Dedifferentiated amniotic fluid mesenchymal stem cell (primary cell): ENCODE measurements at regions not wholly inside any gene's neighbourhood (a gene's known extent, or its start where the extent isn't known, plus 50 kb on each side); places are given as distances from the start of the nearest gene placed in this dataset.

Experiments used
- DNase-seq: peaks from one replicate; pipeline ENCODE4 v3.0.0-alpha.2; 2016; ENCODE audit errors: extremely low spot score

DNA sequence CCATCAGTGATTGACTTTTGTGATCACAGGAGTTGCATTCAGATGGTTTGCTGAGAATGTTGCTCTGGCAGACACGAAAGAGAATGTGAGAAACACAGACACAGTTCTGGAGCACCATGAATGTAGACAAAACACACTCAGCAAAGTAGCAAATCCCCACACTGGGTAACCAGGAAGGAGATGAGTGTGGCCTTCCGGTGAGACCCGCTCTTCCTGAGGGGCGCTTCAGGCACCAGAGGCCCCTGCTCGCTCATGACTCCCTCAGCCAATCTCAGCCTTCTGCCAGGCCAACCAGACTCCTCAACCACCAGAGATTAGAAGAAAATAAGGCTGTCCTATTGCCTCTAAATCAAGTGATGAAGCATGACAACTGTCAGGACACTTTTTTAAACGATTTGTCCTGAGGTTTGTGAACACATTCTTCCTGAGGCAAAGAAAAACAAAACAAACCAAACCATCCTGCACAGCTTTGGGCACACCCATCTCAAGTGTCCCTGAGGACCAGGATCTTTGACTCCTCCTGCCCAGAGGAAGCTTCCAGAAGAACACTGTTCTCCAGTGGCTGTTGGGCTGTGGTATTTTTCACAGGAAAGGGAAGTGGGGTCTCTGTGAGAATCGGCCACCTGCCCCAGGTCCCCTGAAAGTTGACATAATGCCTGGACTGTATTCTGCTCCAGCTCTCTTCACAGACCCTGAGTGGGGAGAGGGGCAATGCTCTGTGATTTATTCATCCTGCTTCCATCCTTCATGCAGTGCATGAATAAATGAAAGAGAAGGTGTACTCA, 152.8 kb downstream of the BCL11A start:
- no peak for DNase-seq

DNA sequence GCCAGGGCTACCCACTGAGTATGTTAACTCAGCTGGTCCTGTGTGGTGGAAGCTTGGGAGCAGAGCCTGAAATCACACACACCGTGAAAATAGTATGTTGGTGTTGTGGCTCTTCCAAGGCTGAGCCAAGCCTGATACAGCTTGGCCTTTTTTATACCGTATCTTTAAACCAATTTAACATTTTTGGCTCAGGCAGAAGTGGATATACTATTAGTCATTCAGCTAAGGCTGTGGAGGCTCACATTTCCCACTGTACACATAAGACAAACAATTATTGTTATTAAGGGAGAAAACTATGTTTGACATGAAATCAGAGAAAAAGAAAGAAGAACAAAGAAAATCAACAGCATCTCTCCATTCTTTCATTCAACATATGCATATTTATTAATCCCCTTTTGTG, 159.0 kb downstream of the BCL11A start:
- DNase-seq: peak; percentile 59

DNA sequence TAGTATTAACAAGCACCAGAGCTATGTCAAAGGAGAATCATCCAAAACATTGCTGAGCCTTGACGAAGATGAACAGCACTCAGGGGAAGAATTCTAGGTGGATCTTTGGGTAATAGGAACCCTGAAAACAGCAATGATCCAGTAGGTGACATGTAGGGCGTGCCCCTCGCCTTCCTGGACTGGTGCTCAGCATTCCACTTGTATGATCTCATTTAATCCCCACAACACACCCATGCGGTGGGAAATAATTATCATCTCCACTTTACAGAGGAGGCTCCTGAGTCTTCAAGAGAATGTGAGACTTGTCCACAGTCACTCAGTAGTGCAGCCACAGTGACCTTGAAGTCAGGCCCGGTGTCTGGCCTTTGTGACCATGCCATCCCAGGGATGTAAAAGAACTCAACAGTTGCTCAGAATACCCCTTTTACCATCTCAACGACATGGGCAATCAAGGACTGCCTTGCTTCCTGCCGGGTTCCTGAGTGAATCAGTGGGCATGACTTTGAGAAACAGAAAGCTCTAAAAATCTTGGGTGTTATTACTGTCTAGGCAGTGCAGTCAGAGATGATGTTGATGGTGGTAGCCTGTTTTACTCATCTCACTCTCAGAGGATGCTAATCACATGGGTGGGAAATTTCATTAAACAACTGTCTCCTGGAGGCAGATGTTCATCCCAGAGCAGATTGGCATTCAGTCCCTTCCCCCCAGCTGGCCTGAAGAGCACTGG, 161.6 kb downstream of the BCL11A start:
- no peak for DNase-seq

GRCh38 chr2:60391230-60391629, 162.2 kb downstream of the BCL11A start:
- DNase-seq: no peak

DNA sequence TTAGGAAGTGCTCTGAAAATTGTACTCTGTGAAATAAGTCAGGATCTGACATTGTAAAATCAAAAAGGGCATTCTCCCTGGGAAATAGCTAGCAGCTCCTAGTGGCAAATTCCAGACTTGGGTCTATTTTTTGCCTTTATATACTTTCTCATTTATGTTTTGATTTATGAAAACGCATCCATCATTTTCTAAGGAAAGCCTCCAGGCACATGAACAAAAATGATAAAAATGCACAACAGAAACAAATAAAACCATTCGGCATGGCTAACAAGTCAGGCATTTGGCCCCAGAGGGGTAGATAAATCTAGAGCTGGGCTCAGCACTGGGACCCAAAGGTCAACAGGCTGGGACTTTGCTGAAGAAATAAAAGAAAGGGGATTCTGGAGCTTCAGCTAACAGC, 167.0 kb downstream of the BCL11A start:
- no peak for DNase-seq

DNA sequence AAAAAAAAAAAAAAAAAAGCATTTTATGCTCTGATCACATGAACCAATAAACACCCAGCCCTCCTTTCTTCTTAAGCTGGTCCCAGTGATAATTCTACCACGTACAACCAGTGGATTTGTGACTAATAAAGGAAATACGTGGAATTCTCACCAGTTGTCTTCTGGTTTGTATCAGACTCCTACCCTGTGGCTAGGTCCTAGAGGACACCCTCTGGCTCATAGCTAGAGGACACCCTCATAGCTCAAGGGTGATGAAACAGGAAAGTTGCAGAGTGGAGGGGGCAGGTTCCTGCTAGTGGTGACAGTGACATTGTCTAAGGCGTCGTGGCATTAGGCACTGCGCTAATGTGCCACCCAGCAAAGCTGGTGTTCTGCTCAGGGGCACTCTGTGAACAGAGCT, 167.8 kb downstream of the BCL11A start:
- no peak for DNase-seq

GRCh38 chr2:60383401-60384143, 169.9 kb downstream of the BCL11A start:
- no peak for DNase-seq

DNA sequence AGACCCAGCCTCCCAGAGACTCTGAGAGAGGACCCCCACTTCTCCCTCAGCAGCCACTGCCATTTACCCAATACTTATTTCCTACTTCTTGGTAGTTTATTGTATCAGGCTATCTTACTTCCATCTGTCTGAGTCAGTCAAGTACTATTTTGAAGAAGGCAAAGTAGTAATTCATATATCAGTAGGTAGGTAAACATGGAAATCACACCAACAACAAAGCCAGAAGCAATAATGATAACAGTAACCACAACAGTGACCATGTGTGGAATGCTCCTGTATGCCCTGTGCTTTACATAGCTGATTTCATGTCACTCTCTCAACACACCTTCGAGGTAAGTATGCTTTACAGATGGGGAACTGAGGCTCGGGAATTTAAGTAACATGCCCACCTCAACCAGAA, 173.0 kb downstream of the BCL11A start:
- no peak for DNase-seq

DNA sequence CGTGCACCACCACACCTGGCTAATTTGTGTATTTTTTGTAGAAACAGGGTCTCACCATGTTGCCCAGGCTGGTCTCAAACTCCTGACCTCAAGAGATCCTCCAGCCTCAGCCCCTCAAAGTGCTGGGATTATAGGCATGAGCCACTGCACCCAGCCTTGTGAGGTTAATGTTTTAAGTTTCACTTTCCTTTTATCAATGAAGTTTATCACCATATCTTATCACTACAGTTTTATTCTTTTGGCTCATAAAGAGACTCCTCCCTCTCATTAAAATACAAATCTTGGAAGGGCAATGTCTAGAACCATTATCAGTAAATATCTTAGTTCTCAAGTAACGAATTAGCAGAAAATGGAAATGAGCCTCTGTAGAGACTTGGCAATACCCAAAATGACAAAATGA, 173.8 kb downstream of the BCL11A start:
- no peak for DNase-seq

GRCh38 chr2:60379216-60379615, 174.2 kb downstream of the BCL11A start:
- no peak for DNase-seq

DNA sequence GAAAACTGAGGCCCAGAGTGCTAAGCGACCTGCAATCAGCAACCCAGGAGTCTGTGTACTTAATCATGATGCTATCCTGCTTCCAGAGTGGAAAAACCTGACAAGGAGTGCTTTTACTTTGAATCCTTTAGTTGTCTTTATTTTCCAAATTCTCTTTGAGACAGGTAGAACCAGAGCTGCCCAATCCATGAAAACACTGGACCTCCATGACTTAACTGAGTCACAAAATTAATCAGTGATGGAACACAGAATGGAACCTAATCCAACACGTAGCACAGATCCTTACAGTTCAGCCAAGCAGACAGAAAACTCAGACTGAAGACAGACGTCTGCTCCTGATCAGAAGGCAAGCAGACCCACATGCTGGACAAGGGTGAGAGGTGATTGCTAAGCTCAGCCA, 175.6 kb downstream of the BCL11A start:
- DNase-seq: no peak

DNA sequence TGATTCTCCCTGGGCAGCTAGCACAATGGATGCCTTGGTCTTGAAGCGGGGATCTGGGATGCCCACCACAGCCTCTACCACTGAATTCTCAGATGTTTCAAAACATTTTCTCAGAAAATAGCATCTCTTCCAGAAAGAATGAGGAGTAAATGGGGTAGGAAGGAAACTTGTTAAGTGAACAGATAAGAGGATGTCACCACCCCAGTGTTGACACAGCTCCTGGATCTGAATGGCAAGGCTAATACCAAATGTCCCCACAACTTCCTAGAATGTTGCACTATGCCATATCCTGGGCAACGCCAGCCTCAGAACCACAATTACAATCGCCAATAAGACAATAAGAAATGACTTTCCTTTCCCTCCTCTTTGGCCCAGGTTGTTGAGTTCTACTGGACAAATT, 177.2 kb downstream of the BCL11A start:
- no peak for DNase-seq

DNA sequence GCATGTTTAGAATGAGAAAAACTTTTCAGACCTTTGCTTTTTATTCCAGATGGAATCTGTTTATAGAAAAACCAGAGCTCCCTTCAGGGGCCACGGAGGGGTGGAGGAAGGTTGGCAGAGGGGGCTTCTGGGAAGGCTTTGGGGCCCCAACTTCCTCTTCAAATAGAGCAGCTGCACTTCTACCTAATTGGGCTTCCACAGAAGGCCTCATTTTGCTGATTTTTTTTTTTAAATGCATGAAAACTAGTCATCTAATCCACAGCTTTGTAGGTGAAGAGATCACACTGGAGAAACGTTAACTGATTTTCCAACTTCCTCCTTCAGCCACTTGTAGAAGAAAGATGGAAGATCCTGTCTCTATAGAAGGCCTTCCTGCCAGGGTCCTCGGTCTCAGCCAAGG, 181.8 kb downstream of the BCL11A start:
- no peak for DNase-seq

GRCh38 chr2:60371219-60371618, 182.2 kb downstream of the BCL11A start:
- DNase-seq: no peak

DNA sequence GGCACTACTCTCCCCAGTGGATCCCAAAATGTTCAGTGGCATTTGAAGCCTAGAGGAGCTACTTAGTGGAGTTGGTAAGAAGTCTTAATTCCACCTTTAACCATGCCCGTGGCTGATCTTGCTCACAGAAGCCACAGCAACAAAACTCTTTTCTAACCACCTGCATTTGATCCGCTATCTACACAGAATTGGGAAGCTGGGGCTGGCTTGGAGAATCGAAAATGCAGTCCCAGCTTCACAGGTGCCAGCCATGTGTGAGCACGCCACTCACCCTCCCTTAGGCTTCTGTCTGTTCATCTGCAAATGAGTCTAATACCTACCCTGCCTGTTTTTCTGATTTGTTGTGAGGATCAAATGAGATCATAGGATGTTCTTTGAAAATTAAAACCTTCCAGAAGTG, 182.6 kb downstream of the BCL11A start:
- DNase-seq: no peak

- no peak for DNase-seq
These were observed 185.0 kb downstream of the BCL11A start for GRCh38 chr2:60368456-60368855.

GRCh38 chr2:60366135-60366712, 187.2 kb downstream of the BCL11A start:
- DNase-seq: no peak

GRCh38 chr2:60365556-60365955, 187.9 kb downstream of the BCL11A start:
- no peak for DNase-seq

DNA sequence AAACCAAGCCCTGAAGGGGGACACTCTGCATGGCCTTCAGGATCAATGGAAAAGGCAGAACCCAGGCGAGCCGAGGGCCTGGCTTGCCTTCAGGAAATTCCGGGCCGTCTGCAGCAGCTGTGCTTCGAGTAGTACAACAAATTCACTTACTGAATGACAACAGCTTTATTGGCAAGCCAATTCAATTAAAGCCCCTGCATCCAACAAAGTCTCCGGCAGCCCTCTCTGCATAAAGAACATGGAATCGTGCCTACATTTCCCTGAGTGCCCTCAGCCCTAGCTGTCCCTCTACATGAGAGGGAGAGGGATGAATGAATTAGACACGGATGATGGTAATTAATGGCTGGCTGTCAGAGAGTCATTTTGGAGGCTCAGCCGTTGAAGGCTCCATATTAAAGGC, 189.0 kb downstream of the BCL11A start:
- no peak for DNase-seq

- no peak for DNase-seq
These were observed 192.0 kb downstream of the BCL11A start for GRCh38 chr2:60361498-60361897.

GRCh38 chr2:60359569-60359968, 193.9 kb downstream of the BCL11A start:
- DNase-seq: no peak

DNA sequence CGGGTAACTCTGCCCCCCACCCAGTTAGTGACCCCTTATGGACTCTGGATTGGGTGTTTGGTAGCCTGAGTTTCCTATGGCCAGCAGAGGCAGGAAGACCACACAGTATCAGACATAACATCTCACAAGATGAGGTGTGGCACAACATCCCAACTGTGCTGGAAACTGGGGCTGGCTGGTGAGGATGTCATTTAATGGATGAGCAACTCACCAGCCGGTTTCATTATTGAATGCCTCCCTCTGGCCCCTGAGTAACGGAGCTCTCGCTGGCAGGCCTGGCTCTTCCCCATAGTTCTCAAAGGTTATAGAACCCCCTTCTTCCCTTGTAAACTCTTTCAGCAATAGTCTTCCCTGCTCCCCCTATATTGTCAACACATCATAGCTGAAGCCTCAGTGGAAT, 195.0 kb downstream of the BCL11A start:
- no peak for DNase-seq
